H1 (cell line): ENCODE measurements at regions not wholly inside any gene's neighbourhood (a gene's known extent, or its start where the extent isn't known, plus 50 kb on each side); places are given as distances from the start of the nearest gene placed in this dataset.

Source experiments
- ATF3 ChIP-seq: IDR thresholded peaks from 2 replicates; pipeline ENCODE4 v1.6.1; 2011; ENCODE audit warnings: low read depth, mild to moderate bottlenecking, low read length; ENCODE audit not compliant: insufficient read depth
- BACH1 ChIP-seq: IDR thresholded peaks from 2 replicates; pipeline ENCODE4 v1.6.1; 2012; ENCODE audit warnings: low read length, improper control_type of control experiment
- EP300 ChIP-seq, 2 experiments: IDR thresholded peaks; 1 replicate in 1 of 2; 2 replicates in 1 of 2; pipeline ENCODE4 v1.6.1; 2011 to 2012; ENCODE audit warnings: low read depth in 2 of 2, low read length in 2 of 2, mild to moderate bottlenecking in 2 of 2, borderline replicate concordance in 1 of 2, inconsistent platforms in 1 of 2, moderate library complexity in 1 of 2
- POLR2A ChIP-seq, 2 experiments: IDR thresholded peaks; 1 replicate in 1 of 2; 2 replicates in 1 of 2; pipeline ENCODE4 v1.6.1; 2011; ENCODE audit warnings: low read depth in 2 of 2, low read length in 2 of 2, mild to moderate bottlenecking in 2 of 2; ENCODE audit errors: control extremely low read depth in 1 of 2
- POLR2AphosphoS5 ChIP-seq: IDR thresholded peaks from 2 replicates; pipeline ENCODE4 v1.6.1; 2011; ENCODE audit warnings: low read depth, low read length
- RFX5 ChIP-seq: IDR thresholded peaks from 2 replicates; pipeline ENCODE4 v1.6.1; 2011; ENCODE audit warnings: low read depth, low read length, improper control_type of control experiment, borderline replicate concordance
- TAF1 ChIP-seq: IDR thresholded peaks from 2 replicates; pipeline ENCODE4 v1.6.1; 2011; ENCODE audit warnings: mild to moderate bottlenecking, low read depth, low read length
- TF ChIP-seq, protein P1 (sequence below), 3 experiments: IDR thresholded peaks; 1 replicate in 2 of 3; 2 replicates in 1 of 3; pipeline versions ENCODE4 v1.5.1 to v1.6.1; 2011; ENCODE audit warnings: low read length in 3 of 3, mild to moderate bottlenecking in 3 of 3, inconsistent platforms in 2 of 3, low read depth in 1 of 3, moderate library complexity in 1 of 3; ENCODE audit not compliant: insufficient read depth in 1 of 3; ENCODE audit errors: control extremely low read depth in 1 of 3

DNA sequence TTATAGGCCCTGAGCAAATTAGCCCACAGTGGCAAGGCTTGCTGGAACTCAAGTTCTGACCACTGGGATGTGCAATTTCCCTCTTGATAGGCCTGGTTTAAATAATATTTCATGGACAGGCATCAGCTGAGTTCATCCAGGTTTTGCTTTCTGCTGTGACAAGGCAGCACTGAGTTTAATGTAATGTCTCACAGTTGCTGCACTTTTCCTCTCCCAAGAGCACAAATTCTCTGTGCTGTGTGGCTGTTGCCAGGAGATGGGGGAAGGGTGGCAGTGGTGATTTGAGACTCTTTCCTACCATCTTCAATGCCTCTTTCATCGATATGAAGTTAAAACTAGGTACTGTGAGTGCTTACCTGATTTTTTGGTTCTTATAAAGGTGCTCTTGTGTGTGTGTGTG lies 272.8 kb upstream of the STXBP6 start:
- no peak for TF ChIP-seq POLR2A (IDR thresholded peaks at IDR 0.05; ENCODE audit: control extremely low read depth in 1 of 2, low read depth in 2 of 2, low read length in 2 of 2)
- TF ChIP-seq, protein P1, sequence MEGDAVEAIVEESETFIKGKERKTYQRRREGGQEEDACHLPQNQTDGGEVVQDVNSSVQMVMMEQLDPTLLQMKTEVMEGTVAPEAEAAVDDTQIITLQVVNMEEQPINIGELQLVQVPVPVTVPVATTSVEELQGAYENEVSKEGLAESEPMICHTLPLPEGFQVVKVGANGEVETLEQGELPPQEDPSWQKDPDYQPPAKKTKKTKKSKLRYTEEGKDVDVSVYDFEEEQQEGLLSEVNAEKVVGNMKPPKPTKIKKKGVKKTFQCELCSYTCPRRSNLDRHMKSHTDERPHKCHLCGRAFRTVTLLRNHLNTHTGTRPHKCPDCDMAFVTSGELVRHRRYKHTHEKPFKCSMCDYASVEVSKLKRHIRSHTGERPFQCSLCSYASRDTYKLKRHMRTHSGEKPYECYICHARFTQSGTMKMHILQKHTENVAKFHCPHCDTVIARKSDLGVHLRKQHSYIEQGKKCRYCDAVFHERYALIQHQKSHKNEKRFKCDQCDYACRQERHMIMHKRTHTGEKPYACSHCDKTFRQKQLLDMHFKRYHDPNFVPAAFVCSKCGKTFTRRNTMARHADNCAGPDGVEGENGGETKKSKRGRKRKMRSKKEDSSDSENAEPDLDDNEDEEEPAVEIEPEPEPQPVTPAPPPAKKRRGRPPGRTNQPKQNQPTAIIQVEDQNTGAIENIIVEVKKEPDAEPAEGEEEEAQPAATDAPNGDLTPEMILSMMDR (IDR thresholded peaks at IDR 0.05; ENCODE audit: control extremely low read depth in 1 of 3, insufficient read depth in 1 of 3, low read depth in 1 of 3, low read length in 3 of 3), result no peak
- no peak for TF ChIP-seq RFX5
- no peak for TF ChIP-seq TAF1
- no peak for TF ChIP-seq ATF3
- TF ChIP-seq POLR2AphosphoS5, result no peak
- no peak for TF ChIP-seq EP300 (IDR thresholded peaks at IDR 0.05; ENCODE audit: borderline replicate concordance in 1 of 2, low read depth in 2 of 2, low read length in 2 of 2)
- TF ChIP-seq BACH1, result no peak
